ENCODE measurements at regions not wholly inside any gene's neighbourhood (a gene's known extent, or its start where the extent isn't known, plus 50 kb on each side); places are given as distances from the start of the nearest gene placed in this dataset.
"Not testable (repeated sequence)": the region's sequence is repeated elsewhere in the genome, so short reads cannot be mapped to it uniquely, and the experiment has no call there.

GRCh38 chr2:236776695-236777251, 207.1 kb downstream of the ACKR3 start:
- intact Hi-C loops (cut with DNase I), result no loop called here
- peak; percentile 65 to 68 for ATAC-seq
- peak; percentile 49 for DNase-seq

GRCh38 chr2:236777408-236777807, 207.8 kb downstream of the ACKR3 start:
- intact Hi-C loops (cut with DNase I), result no loop called here
- ATAC-seq (no peak), DNase-seq (no peak)

- ATAC-seq, result no peak
- intact Hi-C loops (cut with DNase I), result no loop called here
Measured at GRCh38 chr2:236781933-236782816, 212.6 kb downstream of the ACKR3 start.

GRCh38 chr2:236782938-236783337, 213.3 kb downstream of the ACKR3 start:
- DNase-seq, result no peak
- peak; percentile 42 to 52 for ATAC-seq
- intact Hi-C loops (cut with DNase I), result no loop called here

More at GRCh38 chr2:236781933-236782816, 212.6 kb downstream of the ACKR3 start:
- no peak for DNase-seq

DNA sequence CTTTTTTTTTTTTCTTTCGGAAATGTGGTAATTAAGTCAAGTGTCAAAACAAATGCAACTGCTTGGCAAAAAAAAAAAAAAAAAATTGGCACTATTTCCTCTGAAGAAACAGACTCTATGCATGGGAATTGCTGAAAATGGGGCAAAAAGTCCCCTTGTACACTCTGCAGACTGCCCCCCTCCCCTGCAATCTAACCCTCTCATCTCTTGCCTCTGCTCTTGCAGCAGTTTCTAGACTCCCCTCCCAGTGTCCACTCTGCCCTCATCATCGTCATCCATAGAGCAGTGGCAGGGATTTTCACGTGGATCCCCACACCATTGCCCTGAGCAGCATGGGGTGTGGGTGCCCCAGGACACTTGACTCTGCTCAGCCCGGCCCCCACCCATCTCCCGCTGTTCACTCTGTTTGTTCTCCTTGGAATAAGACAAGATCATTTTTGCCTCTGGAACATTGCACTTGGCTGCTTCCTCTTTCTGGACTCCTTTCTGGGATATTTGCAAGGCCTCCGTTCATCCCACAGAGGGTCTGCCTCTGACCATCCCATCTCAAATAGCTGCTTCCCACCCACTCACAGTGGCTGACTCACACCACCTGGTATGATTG, 213.9 kb downstream of the ACKR3 start:
- ATAC-seq (peak; percentile 8 to 83), DNase-seq (no peak)
- intact Hi-C loops (cut with DNase I), result no loop called here

DNA sequence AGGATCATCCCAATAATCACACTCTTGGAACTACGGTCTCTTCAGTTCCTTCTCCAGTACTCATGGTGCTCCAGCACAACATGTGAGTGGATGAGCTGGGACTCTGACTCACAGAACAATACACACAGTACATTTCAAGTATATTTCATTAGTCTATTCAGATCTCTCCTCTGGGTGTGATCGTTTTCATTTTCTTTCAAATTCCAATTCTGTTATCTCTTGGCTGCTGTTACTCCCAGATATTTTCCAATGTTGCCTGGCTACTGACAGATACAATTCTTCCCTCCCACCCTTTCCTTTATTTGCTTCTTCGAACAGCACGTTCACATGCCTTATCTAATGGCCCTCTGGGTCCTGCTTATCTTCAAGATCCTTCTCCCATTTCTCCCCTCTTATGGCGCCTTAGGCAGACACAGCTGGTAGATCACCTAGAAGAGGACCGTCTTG, 216.0 kb downstream of the ACKR3 start:
- DNase-seq, result no peak
- ATAC-seq, result peak; percentile 33 to 88
- intact Hi-C loops (cut with DNase I), result no loop called here

GRCh38 chr2:236786751-236787150, 217.1 kb downstream of the ACKR3 start:
- intact Hi-C loops (cut with DNase I), result no loop called here
- no peak for DNase-seq
- peak in 1 of 2 donors; percentile 5 for ATAC-seq

GRCh38 chr2:236787376-236787775, 217.8 kb downstream of the ACKR3 start:
- DNase-seq; intact Hi-C loops (cut with DNase I); ATAC-seq: not testable (repeated sequence)

GRCh38 chr2:236787885-236788284, 218.3 kb downstream of the ACKR3 start:
- ATAC-seq (peak in 1 of 2 donors; percentile 20), DNase-seq (no peak)
- intact Hi-C loops (cut with DNase I), result no loop called here

DNA sequence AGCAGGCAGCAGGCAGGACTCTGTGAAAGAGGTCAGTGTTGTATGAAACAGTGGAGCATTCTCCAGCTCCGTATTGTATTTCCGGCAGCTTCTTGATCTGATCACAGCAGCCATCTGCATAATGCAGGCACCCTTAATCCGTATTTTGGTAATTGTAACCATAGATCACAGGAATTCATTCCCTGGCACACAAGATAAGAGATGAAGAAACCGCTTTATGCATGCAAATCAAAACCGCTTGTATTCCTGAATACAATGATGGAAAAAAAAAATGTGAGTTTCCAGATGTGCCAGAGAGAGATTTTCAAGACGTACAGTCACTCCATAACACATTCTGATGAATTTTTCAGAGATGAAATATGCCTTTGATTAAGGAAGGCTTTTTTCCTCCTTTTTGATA, 221.3 kb downstream of the ACKR3 start:
- ATAC-seq, result no peak
- intact Hi-C loops (cut with DNase I), result no loop called here
- no peak for DNase-seq

GRCh38 chr2:236793023-236794011, 223.7 kb downstream of the ACKR3 start:
- no peak for ATAC-seq
- intact Hi-C loops (cut with DNase I), result no loop called here
- no peak for DNase-seq

DNA sequence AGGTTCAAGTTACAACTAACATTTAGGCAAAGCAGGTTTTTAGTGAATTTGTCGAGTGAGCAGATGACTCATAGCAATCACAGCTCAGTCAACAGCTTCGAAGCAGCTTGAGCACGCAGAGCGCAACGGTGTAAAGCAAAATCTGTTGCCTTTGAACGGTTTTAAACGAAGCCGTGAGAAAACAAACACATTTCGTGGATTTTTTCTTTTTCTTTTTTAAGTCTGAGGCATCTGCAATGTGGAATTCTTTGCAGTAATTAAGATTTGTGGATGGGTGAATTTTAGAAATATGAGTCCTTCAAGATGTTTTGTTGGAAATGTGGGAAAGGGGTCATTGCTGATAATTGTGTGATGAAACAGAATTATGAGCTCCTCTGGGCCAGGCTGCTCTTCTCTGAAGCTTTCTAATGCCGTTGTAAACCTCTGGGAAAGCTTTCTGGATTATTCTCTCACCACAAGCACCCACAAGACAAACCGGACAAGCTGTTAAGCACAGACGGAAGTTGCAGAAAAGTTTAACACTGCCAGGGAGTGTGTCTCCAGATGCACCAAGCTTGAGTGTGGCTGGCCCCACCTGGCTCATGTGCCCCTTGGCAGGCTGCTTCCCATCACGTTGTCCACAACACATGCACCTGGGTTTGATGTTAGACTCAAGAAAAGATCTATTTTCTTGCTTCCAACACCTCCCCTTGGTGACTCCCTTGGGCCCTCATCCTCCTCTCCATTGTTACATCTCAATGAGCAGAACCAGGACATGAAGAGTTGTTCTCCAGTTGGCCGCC, 224.7 kb downstream of the ACKR3 start:
- intact Hi-C loops (cut with DNase I), result no loop called here
- no peak for ATAC-seq
- DNase-seq, result no peak

DNA sequence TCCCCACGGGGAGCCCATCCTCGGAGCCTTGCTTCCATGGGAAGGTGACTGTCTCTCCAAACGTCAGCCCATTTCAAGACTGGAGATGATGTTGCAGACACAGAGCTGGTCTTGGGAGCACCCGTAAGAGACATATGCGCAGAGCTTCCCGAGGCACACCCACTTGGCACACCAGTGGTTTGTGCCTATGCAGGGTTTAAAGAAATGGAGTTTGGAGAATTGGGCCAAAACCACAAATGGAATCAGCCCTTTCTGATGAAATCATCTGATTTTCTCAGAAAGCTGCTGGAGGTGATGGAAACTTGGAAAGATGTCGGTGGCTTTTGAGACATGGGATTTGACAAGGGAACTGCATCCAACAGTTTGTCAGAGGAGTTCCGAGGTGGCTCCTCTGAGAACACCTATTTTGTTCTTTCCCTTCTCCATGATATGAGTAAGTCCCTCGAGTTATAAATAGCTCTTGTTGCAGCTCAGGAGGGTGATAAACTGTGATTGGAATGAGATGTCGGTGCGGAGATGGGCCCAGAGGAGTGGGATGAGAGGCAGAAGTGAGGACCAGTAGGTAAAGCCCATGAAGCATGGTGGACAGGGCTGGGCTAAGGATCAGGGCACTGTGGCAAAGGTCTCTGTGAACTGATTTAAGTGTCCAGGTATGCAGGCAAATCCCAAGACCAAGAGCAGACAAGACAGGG, 225.7 kb downstream of the ACKR3 start:
- DNase-seq, result no peak
- intact Hi-C loops (cut with DNase I), result no loop called here
- no peak for ATAC-seq

GRCh38 chr2:236795861-236796219, 226.2 kb downstream of the ACKR3 start:
- DNase-seq (no peak), ATAC-seq (no peak)
- intact Hi-C loops (cut with DNase I), result no loop called here

GRCh38 chr2:236796236-236796635, 226.6 kb downstream of the ACKR3 start:
- no peak for ATAC-seq
- no peak for DNase-seq
- intact Hi-C loops (cut with DNase I), result no loop called here

- intact Hi-C loops (cut with DNase I), result no loop called here
- no peak for ATAC-seq
- DNase-seq, result no peak
Measured at GRCh38 chr2:236797411-236797810, 227.8 kb downstream of the ACKR3 start.

GRCh38 chr2:236798491-236798890, 228.9 kb downstream of the ACKR3 start:
- ATAC-seq (no peak), DNase-seq (no peak)
- intact Hi-C loops (cut with DNase I), result no loop called here
